Kidney capillary endothelial cell (primary cell): ENCODE measurements at regions not wholly inside any gene's neighbourhood (a gene's known extent, or its start where the extent isn't known, plus 50 kb on each side); places are given as distances from the start of the nearest gene placed in this dataset.

Source experiments
- DNase-seq: peaks from one replicate; pipeline ENCODE4 v3.0.0-alpha.2; 2018; ENCODE audit warnings: low spot score

DNA sequence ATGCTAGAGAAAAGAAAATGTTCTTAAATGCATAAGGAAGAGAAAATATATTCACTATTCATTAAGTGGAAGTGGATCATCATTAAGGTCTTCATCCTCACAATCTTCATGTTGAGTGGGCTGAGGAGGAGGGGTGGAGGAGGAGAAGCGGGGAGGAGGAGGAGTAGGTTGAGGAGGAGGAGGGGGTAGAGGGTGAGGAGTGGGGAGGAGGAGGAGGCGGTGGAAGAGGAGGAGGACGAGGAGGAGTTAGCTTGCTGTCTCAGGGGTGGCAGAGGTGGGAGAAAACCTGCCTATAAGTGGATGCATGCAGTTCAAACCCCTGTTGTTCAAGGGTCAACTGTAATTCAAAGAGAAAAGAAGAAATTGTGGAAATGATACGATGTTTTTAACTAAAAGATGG, 71.6 kb downstream of the MYEOV start:
- no peak for DNase-seq

DNA sequence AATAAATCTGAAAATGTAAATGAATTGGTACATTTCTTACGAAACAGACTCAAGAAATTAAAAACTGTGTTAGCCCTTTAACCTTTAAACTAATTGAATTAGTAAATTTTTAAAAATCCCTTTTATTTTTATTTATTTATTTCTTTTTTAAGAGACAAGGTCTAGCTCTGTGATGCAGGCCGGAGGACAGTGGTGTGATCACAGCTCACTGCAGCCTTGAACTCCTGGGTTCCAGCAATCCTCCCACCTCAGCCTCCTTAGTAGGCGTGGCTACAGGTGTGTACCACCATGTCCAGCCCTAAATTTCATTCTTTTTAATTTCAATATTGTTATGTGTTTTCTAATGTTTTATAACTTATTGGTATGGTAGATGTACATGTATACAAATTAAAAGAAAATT, 72.6 kb downstream of the MYEOV start:
- no peak for DNase-seq

DNA sequence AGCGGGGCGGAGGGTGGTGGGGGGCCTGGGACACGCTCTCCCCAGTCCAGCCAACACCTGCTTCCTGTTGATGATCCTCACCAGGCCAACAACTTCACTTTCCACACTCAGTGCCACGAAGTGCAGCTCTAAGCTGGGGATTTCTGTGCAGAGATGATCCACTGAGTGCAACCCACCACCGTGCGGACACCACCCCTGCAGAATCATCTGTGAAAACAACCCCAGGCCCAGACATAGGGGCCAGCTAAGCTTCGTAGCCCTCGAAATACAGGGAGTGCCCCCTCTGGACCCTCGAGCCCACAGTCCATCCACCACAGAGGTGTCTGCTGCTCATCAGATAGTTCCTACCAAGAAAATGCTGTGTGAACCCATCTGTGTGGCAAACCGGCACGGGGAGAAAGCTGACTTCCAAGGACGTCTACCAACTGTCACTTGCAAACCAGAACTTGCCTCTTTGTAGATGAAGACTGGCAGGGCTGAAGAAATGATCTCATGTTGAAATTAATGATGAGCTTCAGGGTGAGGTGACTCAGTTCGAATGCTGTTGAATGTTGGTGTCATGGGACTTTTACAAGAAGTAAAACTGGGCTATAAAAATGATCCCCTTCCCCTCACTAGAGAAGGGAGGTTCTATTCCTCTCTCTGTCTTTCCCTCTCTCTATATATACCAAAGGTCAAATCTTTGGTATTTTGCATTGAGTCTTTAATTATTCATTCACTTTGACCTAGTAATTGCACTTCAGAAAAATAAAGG, 73.4 kb downstream of the MYEOV start:
- no peak for DNase-seq

DNA sequence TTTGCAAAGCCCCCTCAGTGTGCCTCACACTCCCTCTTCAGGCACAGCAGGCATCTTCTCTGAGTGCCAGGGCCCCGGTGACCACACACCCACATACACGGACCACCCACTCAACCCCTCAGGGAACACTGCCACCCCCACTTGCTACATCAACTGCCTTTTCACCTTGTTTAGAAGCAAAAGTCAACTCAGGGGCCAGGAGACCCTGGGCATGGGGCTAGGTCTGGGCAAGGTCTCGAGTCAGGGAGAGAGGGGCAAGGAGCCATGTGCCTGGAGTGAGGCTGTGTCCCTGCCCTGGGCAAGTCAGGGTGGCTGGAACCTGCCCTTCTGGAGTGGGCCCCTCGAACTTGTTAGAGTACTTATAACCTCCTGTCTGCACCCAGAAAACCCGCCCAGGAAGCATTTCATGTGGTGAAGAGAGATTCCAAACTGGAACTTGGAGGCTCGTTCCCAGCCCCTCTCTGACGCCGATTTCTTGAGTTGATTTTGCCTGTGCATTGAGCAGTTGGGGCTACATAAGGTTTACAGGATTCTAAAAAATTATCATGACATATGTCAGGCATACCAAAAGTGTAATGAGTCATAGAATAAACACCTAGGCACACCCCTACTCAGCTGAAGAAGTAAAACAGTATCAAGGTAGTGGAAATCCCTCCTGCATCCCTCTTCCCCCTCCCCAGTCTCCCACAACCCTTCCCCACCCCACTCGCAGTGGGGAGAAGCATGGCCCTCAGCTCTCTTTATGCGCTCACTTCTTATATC, 74.3 kb downstream of the MYEOV start:
- no peak for DNase-seq

DNA sequence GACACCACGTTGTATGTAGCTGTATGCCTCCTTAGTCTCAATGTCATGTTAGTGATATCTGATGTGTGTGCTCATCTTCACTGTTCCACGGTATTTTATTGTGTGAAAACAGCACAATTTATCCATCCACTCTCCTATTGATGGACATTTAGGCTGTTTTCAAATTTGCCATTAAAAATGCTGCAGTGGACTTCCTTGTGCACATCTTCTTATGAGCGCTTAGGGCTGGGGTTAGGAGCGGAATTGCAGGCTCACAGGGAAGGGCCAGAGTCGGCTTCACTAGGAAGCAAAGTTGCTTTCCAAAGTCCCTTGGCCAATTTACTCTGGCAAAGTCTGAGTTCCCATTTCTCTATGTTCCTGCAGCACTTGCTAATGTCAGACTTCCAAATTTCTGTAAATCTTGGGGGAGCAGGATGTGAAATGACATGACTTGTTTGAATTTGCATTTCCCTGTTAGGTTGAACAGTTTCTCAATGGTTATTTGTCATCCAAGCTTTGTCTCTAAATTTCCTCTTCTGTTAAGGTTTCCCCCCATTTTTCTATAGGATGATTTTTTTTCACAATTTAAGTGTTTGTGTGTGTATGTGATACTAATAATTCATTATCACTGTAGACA, 75.4 kb downstream of the MYEOV start:
- no peak for DNase-seq

DNA sequence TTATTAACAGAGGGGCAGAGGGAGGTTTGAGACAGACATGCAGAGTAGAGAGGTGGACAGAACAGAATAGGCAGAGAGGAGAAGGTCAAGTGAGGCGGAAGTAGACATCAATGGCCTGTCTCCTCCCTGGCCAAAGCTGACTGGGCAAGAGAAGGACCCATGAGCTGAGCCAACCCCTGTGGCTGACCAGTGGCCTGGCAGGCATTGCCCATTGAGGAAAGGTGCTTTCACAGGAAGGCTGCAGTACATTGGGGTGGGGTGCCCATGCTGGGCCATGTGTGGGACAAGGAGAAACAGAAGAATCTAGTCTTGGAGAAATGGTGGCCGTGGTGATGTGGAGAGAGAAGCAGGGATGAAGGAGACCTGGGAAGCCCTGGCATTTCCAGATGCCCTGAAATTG, 76.0 kb downstream of the MYEOV start:
- DNase-seq, result no peak

DNA sequence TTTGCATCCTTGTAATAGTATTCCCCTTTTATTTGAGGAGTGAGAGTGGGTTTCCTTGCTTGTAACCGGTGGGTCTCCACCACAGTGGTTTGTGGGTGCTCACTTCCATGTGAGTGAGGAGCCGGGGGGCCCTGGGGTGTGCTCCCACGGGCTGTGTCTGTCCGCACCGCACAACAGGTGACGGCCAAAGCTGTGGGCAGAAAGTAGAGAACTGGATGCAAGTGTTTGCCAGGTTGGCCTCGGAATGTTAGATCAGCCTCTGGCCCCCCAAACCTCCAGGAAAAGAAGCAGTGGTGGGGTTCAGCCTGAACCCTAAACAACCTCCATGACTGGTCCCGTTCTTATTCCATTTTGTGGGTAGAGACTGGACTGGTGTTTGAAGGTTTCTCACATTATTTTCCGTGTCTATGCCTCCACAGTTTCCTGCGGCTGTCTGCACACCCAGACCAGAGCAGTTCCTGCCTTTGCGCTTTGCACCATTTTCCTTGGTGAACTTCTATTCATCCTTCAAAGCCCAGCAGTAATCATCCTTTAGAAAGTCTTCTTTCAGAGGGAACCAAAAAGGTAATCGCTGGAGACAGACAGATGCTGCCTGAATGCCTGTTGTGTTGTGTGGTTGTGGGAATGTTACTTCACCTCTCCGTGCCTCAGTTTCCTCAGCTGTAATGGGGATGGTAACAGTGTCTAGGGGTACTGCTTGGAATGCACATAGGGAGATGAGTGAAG, 77.2 kb downstream of the MYEOV start:
- no peak for DNase-seq

DNA sequence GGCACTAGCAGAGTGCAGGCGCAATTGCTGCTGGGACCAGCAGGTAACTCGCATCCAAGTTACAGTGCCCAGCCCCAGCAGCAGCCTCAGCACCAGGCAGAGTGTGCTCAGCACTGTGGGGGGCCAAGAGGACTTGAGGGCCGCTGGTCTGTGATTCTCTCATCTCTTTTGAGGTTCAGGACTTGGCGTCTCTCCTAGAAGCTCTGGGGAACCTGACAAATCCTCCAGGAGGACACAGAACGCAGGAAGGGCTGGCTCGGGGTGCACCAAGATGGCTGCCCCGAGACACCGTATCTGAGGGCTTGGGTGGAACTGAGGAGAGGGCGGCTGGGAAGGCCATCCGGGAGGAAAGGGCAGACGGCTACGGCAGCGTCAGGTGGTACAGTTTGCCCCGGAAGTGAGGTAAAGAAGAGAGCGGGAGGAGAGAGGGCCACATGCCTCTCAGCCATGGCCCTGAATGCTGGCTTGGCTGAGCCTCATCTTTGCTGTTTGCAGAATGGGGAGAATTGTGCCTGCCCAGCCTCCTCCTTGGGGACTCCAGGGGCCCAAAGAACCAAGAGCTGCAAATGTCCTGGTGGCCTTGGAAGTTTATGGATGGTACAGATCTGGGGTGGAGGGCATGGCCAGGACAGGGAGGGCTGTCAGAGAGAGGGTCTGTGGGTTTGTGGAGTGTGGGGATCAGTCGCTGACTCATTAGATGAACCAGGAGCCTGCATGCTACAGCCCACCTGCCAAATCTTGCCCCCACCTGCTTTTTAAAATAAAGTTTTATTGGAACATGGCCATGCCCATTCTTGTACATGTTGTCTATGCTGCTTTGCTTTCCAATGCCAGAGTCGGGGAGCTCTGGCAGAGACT, 78.0 kb downstream of the MYEOV start:
- DNase-seq, result no peak

DNA sequence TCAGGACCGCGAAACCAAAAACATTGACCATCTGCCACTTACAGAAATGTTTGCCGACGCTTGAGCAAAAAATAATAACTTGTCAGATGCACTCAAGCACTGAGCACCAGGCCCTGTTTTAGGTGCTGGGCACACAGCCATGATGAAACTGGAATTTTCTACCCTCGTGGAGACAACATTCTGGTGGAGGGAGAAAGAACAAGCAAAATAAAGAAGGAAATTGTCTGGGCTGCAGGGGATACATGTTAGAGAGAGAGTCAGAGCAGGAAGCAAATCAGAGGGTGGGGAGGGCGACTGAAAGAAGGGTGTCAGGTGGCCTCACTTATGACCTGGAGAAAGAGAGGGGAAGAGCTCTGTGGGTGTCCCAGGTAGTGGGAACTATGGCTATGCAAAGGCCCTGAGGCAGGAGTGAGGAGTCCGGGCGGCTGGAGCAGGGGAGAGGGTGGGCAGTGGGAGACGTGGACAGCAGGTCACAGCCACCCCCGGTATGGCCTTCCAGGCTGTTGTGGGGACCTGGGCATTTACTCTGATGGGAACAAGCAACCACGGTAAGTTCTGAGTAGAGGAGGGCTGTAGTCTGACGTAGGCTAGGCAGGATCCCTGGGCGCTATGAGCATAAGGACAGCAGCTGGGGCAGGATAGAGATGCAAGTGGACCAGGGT, 78.8 kb downstream of the MYEOV start:
- DNase-seq, result no peak

DNA sequence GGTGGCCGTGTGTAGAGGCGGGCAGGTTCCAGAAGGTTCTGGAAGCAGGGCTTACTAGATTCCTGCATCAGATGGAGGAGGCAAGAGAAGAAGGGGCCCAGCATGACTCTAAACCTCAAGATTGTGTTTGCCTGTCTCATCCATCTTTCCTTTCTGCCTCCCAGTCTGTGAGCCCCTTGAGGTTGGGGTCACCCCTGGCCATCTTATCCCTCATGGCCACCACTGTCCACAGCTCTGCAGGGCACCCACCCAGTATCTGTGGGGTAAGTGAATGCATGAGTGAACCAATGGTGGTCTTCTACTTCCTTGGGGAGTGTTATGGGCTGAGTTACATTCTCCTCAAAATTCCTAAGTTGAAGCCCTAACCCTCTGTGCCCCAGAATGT, 79.3 kb downstream of the MYEOV start:
- DNase-seq, result no peak

DNA sequence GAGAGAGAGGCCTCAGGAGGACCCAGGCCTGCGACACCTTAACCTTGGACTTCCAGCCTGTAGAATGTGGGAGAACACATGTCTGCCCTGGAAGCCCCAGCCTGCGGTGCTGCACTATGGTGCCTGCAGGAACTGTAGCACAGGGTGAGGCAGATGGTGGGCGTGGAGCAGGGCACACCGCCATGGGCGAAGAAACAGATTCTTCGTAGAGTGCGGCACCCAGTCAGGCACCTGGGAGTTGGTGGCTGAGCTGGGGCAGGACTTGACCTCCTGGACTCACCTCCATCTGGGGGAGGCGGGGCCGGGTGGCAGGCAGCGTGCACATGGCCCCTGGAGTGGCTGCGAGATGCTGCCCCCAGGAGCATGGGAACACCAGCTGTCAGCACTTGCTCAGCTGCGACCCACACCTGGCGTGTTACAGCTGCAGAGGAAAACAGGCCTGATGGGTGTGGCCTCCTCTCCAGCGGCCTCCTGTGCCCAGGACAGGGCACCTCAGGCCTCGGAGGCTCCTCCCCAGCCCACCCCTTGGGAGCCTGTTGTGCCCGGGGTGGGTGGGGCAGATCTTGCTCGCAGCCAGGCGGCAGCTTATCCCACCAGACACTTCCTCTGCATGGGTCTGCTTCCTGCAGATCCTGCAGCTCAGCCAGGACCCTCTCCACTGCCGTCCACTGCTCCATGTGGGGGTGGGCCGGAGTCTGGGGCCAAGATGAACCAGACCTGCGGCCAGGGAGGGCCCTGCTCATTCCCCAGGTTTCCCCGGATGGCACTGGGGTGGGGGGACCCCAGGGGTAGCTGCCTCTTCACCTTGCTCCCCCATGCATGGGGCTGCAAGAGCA, 80.4 kb downstream of the MYEOV start:
- no peak for DNase-seq

DNA sequence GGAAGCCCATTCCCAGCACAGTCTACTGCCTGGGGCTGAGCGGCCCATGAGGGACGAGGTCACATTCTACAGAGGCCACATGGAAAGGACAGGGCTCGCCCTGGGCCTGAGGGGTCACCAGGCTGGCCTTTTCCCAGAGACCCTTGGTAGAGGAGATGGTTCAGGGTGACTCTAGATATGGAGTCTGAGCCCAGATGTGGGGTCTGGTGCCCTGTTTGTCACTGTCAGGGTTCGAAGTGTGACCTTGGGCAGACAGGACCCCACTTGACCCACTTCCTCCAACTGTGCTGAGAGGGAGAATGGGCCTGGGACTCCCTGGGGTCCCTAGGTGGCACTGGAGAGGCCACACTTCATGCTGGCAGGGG, 81.0 kb downstream of the MYEOV start:
- DNase-seq, result no peak

DNA sequence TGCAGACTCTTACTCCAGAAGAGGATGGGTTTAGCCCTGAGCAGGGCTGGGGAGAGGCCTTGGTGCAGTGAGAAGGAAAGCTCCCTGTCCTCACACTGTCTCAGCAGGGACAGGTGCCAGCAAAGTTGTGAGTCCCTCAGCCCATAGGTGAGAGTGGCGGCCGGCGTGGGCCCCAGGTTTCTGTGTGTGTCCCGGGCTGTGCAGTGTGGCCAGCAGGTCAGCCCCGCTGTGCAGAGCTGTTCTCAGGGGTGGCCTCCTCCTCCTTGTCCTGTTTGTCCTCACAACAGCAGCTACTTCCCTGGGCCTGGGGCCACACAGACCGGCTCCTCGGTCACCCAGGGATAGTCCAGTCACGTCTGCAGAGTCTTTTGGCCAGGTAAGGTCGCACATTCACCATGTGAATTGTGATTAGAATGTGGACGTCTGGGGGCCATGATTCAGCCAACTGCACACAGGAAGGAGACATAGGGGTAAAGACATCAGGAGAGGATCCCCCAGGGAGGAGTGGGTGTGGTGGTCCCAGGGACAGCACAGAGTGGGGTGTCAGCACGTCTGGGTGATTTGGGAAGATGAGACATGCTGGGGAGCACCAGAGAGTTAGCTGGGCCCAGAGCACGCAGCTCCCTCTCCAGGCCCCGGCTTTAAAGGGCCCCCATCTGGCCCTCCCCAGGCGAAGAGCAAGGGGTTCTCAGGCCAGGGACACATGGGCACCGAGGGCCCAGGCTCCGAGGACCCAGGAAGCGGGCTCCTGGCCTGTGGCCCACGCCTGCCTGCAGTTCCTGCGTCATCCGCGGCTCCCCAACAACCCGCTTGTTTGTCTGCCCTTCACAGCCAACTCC, 81.6 kb downstream of the MYEOV start:
- no peak for DNase-seq

DNA sequence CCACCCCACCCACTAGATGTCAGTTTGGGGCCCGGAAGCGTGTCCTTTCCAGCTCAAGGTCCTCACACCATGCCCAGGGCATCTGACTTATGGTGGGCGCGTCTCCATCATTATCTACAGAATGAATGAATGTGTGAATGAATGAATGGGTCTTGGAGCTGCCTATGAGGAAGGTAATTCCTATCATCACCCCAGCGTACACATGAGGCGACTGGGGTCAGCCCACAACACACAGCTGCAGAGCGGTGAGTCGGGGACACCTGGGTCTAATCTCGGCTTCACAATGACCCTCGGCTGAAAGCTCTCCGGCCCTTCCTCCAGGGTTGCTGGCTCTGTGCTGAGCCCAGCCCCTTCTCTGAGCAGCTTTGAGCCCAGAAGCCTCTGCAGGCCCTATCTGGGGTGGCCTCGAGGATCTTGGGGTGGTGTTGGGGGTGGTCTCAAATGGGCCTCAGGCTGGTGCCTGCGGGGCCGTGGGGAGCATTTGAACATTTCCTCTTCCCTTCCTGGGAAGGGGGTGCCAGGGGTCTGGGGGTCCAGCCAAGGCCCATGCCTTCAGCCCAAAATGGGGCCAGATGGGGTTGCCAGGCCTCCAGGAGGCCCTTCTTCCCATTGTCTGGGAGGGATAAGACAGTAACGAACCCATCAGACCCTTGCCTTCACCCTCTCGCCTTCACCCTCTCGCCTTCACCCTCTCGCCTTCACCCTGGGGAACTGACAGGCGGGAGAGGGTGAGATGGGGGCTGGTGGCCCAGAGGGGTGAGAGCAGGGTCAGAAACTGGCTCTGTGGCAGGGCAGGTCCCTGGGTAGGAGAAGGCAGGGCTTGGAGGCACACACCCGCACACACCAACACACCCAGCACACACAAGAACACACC, 82.4 kb downstream of the MYEOV start:
- no peak for DNase-seq

DNA sequence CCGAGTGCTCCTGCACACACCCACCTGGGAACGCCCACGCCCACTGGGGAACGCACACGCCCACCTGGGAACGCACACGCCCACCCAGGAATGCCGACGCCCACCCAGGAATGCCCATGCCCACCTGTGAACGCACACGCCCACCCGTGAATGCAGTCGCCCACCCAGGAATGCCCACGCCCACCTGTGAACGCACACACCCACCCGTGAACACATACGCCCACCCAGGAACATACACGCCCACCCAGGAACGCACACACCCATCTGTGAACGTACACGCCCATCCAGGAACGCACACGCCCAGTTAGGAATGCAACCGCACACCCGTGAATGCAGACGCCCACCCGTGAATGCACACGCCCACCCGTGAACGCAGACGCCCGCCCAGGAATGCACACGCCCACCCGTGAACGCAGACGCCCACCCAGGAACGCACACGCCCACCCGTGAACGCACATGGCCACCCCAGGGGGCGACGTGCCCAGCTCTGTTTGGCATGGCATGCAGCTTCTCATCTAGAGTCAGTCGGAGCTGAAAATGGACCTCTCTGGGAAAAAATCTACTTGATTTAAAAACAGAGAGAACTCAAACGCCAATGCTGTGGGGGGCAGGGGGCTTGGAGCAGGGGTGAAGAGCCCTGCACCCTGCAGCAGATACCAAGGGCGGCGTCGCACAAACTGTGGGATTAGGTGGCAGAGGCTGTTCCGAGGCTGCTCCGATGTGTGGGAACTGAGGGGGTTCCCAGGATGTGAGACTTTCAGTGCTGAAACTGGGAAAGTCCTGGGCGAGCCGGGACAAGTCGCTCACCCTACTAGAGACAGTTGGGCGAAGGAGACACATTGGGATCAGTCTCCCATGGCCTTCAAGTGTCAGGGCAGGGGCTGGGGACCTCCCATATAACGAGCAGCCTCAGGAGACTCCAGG, 83.3 kb downstream of the MYEOV start:
- DNase-seq, result no peak

DNA sequence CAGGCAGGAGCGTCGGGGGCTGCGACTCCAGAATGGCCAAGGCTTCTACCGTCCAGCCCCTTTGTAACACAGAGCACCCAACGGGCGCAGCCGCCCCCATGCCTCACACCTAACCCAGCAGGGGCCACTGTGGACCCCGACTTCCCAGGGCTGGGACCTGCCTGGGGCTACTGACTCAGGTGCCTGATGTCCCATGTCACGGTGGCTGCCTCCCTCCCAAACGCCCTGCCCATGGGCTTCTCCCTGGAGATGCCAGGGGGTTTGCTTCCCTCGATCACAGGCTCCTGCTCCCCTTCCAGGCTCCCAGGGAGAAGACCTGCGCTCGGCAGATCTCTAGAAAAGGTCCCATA, 84.0 kb downstream of the MYEOV start:
- no peak for DNase-seq
